Fibroblast of skin of back (primary cell): ENCODE measurements at regions not wholly inside any gene's neighbourhood (a gene's known extent, or its start where the extent isn't known, plus 50 kb on each side); places are given as distances from the start of the nearest gene placed in this dataset.

Experiments used
- DNase-seq: peaks from one replicate; pipeline ENCODE4 v3.0.0-alpha.2; 2013

- no peak for DNase-seq
Measured at GRCh38 chr3:54071601-54072000, 50.8 kb upstream of the CACNA2D3 start.

- DNase-seq: no peak
Measured at GRCh38 chr3:54069961-54070360, 52.4 kb upstream of the CACNA2D3 start.

- no peak for DNase-seq
Measured at GRCh38 chr3:54067055-54067698, 55.2 kb upstream of the CACNA2D3 start.

- DNase-seq: no peak
Measured at GRCh38 chr3:54066253-54066652, 56.1 kb upstream of the CACNA2D3 start.

GRCh38 chr3:54065586-54065985 is 56.8 kb upstream of the CACNA2D3 start:
- no peak for DNase-seq

- no peak for DNase-seq
Measured at GRCh38 chr3:54065140-54065539, 57.2 kb upstream of the CACNA2D3 start.

GRCh38 chr3:54064486-54064885 is 57.9 kb upstream of the CACNA2D3 start:
- no peak for DNase-seq

- DNase-seq: no peak
Measured at GRCh38 chr3:54062546-54062945, 59.8 kb upstream of the CACNA2D3 start.

GRCh38 chr3:54056521-54056920 is 65.8 kb upstream of the CACNA2D3 start:
- no peak for DNase-seq

GRCh38 chr3:54053882-54054281 is 68.5 kb upstream of the CACNA2D3 start:
- no peak for DNase-seq

- DNase-seq: no peak
Measured at GRCh38 chr3:54053211-54053610, 69.1 kb upstream of the CACNA2D3 start.

GRCh38 chr3:54047568-54047967 is 74.8 kb upstream of the CACNA2D3 start:
- DNase-seq: no peak

- peak; percentile 34 for DNase-seq
Measured at GRCh38 chr3:54046641-54047214, 75.6 kb upstream of the CACNA2D3 start.

- no peak for DNase-seq
Measured at GRCh38 chr3:54045061-54045815, 77.1 kb upstream of the CACNA2D3 start.

GRCh38 chr3:54042259-54042823 is 80.0 kb upstream of the CACNA2D3 start:
- DNase-seq: no peak

GRCh38 chr3:54040476-54040875 is 81.9 kb upstream of the CACNA2D3 start:
- no peak for DNase-seq

- DNase-seq: no peak
Measured at GRCh38 chr3:54038391-54038790, 84.0 kb upstream of the CACNA2D3 start.

- DNase-seq: no peak
Measured at GRCh38 chr3:54036543-54036942, 85.8 kb upstream of the CACNA2D3 start.

- no peak for DNase-seq
Measured at GRCh38 chr3:54034971-54035370, 87.4 kb upstream of the CACNA2D3 start.

GRCh38 chr3:54033761-54034160 is 88.6 kb upstream of the CACNA2D3 start:
- DNase-seq: no peak

- DNase-seq: no peak
Measured at GRCh38 chr3:54032598-54032997, 89.8 kb upstream of the CACNA2D3 start.

GRCh38 chr3:54028372-54028771 is 94.0 kb upstream of the CACNA2D3 start:
- no peak for DNase-seq

- DNase-seq: no peak
Measured at GRCh38 chr3:54026543-54026942, 95.8 kb upstream of the CACNA2D3 start.

GRCh38 chr3:54021071-54021470 is 101.3 kb upstream of the CACNA2D3 start:
- no peak for DNase-seq
